Fibroblast of lung (primary cell): ENCODE measurements at regions not wholly inside any gene's neighbourhood (a gene's known extent, or its start where the extent isn't known, plus 50 kb on each side); places are given as distances from the start of the nearest gene placed in this dataset.

Experiments
- CTCF ChIP-seq, 2 donors: IDR thresholded peaks in 1 of 2; conservative IDR thresholded peaks in 1 of 2; 1 replicate in 1 of 2; 2 replicates in 1 of 2; pipeline ENCODE4 v1.5.1; 2011 to 2012; ENCODE audit warnings: low read length in 2 of 2, control low read depth in 1 of 2, inconsistent platforms in 1 of 2, low read depth in 1 of 2, mild to moderate bottlenecking in 1 of 2
- EZH2 ChIP-seq: IDR thresholded peaks from 2 replicates; pipeline ENCODE4 v1.5.1; 2012; ENCODE audit warnings: low read length, control low read depth, mild to moderate bottlenecking; ENCODE audit errors: missing control alignments

GRCh38 chr6:6434151-6434550, 113.7 kb upstream of the F13A1 start:
- no peak for TF ChIP-seq CTCF (conservative IDR thresholded peaks at IDR 0.05 in 1 of 2, IDR thresholded peaks at IDR 0.05 in 1 of 2; ENCODE audit: low read depth in 1 of 2, low read length in 2 of 2)
- no peak for TF ChIP-seq EZH2
